Ishikawa (cell line): ENCODE measurements at regions not wholly inside any gene's neighbourhood (a gene's known extent, or its start where the extent isn't known, plus 50 kb on each side); places are given as distances from the start of the nearest gene placed in this dataset.

Source experiments
- CEBPB ChIP-seq: IDR thresholded peaks from 2 replicates; pipeline ENCODE4 v1.6.1; 2012
- CREB1 ChIP-seq: IDR thresholded peaks from 2 replicates; pipeline ENCODE4 v1.6.1; 2012; ENCODE audit warnings: low read depth
- EGR1 ChIP-seq: IDR thresholded peaks from 2 replicates; pipeline ENCODE4 v1.6.1; 2012
- EP300 ChIP-seq: IDR thresholded peaks from 2 replicates; pipeline ENCODE4 v1.6.1; 2012; ENCODE audit warnings: borderline replicate concordance
- RAD21 ChIP-seq: IDR thresholded peaks from 2 replicates; pipeline ENCODE4 v1.6.1; 2012; ENCODE audit warnings: low read depth
- TAF1 ChIP-seq: IDR thresholded peaks from 2 replicates; pipeline ENCODE4 v1.6.1; 2012; ENCODE audit warnings: low read depth, mild to moderate bottlenecking
- TCF12 ChIP-seq: IDR thresholded peaks from 2 replicates; pipeline ENCODE4 v1.6.1; 2012; ENCODE audit warnings: low read depth
- YY1 ChIP-seq: IDR thresholded peaks from 2 replicates; pipeline ENCODE4 v1.6.1; 2012; ENCODE audit warnings: low read depth

DNA sequence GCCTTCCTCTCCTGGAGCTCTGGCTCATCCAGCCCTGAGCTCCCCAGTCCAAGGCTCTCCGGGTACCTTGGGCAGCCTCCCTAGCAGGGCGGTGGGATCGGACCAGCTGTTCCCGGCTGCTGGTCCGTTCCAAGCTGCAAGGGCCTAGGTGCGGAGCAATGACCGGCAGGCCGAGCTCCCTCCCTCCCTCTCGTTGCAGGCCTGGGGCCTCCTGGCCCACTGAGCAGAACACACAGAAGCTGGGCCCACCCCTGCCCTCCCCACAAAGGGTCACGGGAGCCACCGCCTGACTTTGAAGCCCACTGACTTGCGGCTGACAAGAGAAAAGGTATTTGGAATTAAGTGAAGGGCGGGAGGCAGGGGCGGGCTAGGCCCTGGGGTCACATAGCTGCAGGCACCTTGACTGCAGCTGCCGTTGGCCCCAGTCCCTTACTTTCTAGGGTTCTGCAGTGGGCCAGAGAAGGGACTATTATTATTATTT lies 104.7 kb upstream of the IER5L start:
- TF ChIP-seq EP300 (no peak), CEBPB (no peak), TAF1 (no peak), CREB1 (no peak), EGR1 (no peak), RAD21 (no peak), YY1 (no peak), TCF12 (no peak)
